Right renal pelvis (tissue), 4 donors: ENCODE measurements at regions not wholly inside any gene's neighbourhood (a gene's known extent, or its start where the extent isn't known, plus 50 kb on each side); places are given as distances from the start of the nearest gene placed in this dataset.

Experiments
- DNase-seq, 4 donors: peaks; one replicate each; pipeline ENCODE4 v3.0.0-alpha.2; 2013; ENCODE audit warnings: low read depth in 4 of 4, low spot score in 3 of 4, missing footprints in 1 of 4

- DNase-seq, result no peak
These were observed 68.6 kb upstream of the FOXA2 start for GRCh38 chr20:22652681-22653588.

- no peak for DNase-seq
These were observed 69.6 kb upstream of the FOXA2 start for GRCh38 chr20:22653658-22654642.

- DNase-seq, result no peak
These were observed 79.2 kb upstream of the FOXA2 start for GRCh38 chr20:22663528-22664025.

- DNase-seq, result no peak
These were observed 82.8 kb upstream of the FOXA2 start for GRCh38 chr20:22667198-22667597.

- DNase-seq, result no peak
These were observed 87.8 kb upstream of the FOXA2 start for GRCh38 chr20:22672191-22672590.

- DNase-seq, result no peak
These were observed 89.1 kb upstream of the FOXA2 start for GRCh38 chr20:22673467-22673866.

GRCh38 chr20:22675341-22675740 is 91.0 kb upstream of the FOXA2 start:
- no peak for DNase-seq

- DNase-seq, result no peak
These were observed 94.3 kb upstream of the FOXA2 start for GRCh38 chr20:22678678-22679077.

GRCh38 chr20:22679197-22679596 is 94.8 kb upstream of the FOXA2 start:
- DNase-seq, result no peak

- DNase-seq, result no peak
These were observed 95.8 kb upstream of the FOXA2 start for GRCh38 chr20:22680031-22680740.

GRCh38 chr20:22681591-22682248 is 97.3 kb upstream of the FOXA2 start:
- DNase-seq, result no peak

GRCh38 chr20:22682381-22682780 is 98.0 kb upstream of the FOXA2 start:
- no peak for DNase-seq

- DNase-seq, result peak; percentile 55 to 62 (median 58)
These were observed 99.8 kb upstream of the FOXA2 start for GRCh38 chr20:22684072-22684762.

- DNase-seq, result no peak
These were observed 100.5 kb upstream of the FOXA2 start for GRCh38 chr20:22684763-22685443.

GRCh38 chr20:22686097-22686496 is 101.7 kb upstream of the FOXA2 start:
- DNase-seq, result peak in 1 of 4 donors; percentile 28

GRCh38 chr20:22687676-22688349 is 103.4 kb upstream of the FOXA2 start:
- no peak for DNase-seq

- no peak for DNase-seq
These were observed 104.1 kb upstream of the FOXA2 start for GRCh38 chr20:22688485-22688884.

GRCh38 chr20:22689266-22689665 is 104.9 kb upstream of the FOXA2 start:
- DNase-seq, result no peak
